Activated CD4-positive, alpha-beta T cell treated with anti-CD3 and anti-CD28 coated beads, Interleukin-2, Interleukin-4, amounts not matched to agents 100 ng/mL and 50 ng/mL, durations not matched to agents 16 hours and 8 hours (primary cell): ENCODE measurements at regions not wholly inside any gene's neighbourhood (a gene's known extent, or its start where the extent isn't known, plus 50 kb on each side); places are given as distances from the start of the nearest gene placed in this dataset.
"Not testable (repeated sequence)": the region's sequence is repeated elsewhere in the genome, so short reads cannot be mapped to it uniquely, and the experiment has no call there.

ENCODE experiments used
- DNase-seq: peaks from one replicate; pipeline ENCODE4 v3.0.0-alpha.2; 2020; ENCODE audit warnings: low spot score

- DNase-seq, result no peak
Measured at GRCh38 chr2:150107816-150108215, 379.7 kb downstream of the RND3 start.

GRCh38 chr2:150107170-150107569 is 380.3 kb downstream of the RND3 start:
- DNase-seq, result no peak

DNA sequence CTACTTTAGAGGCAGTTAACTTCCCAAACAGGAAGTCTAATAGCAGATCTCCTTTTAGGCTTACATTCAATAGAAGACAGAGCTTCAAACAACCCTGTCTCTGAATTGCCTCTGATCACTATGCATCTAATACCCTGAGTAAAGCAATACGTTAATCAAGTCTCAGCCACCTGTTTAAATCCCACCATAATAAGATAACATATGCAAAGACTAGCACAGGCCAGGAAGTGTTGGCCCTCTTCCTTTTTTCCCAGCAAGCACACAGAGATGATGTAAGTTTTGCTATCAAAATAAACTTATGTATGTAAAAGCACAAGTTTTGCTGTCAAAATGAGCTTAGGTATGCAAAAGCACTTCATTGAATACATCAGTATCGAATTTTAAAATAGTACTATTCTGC is 385.5 kb downstream of the RND3 start:
- DNase-seq, result no peak

- no peak for DNase-seq
Measured at GRCh38 chr2:150100834-150101233, 386.6 kb downstream of the RND3 start.

GRCh38 chr2:150100336-150100735 is 387.1 kb downstream of the RND3 start:
- DNase-seq, result no peak

DNA sequence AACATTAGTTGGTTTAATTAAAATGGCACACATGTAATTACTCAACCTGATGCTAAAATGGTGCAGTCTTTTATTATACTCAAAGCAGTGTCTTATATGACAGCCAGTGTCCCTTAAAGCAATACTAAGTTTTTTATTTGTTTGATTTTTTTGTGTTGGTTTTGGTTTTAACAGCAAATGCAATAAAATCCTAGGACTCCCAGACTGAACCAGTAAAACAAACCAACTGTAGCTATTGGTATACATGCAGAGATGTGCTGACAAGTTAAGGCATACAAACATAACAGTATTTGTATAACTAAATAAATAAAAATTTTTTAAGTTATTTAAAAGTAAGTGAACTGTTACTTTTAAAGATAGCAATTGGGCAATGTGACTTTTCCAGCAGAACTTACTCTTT is 387.7 kb downstream of the RND3 start:
- no peak for DNase-seq

DNA sequence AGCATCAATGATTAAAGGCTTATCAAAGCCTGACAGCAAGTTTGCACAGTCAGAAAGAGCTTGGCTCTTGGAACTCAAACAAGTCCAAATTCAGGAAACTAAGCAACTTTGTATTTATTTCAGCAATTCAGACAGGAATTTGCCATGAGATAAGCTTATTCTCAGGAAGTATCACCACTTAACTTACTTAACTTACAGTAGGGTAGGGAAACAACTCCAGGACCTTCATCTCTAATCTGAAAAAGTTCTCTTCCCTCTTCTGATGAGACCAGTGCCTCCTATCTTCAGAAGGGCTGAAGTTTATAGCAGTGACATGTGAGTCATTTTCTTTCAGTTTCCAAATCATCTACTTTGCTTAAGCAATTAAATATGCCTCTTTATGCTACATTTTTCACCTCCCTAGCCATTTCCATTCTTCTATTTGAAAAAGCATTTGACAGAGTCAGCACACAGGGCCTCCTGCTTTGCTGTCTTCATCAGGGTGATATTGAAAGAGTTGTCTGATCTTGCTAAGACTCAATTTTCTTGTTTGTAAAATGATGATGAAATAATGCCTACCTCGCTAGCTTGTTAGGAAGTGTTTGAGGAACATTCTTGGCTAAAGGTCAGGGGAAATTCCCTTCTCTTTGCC is 389.5 kb downstream of the RND3 start:
- DNase-seq, result no peak

DNA sequence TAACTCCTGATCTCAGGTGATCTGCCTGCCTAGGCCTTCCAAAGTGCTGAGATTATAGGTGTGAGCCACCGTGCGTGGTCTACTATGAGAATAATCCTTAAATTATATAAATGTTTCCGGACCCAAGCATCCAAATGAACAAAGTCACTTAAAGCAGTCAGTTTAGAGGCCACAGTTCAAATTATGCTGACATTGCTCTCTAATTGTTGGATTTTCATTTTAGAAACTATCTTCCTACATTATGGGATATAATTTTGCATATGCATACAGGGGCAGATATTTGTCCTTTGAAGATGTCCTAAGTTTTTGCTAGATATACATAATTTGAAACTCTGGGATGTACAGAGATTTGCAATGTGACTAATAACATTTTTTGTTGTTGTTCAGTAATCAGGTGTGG is 390.1 kb downstream of the RND3 start:
- no peak for DNase-seq

DNA sequence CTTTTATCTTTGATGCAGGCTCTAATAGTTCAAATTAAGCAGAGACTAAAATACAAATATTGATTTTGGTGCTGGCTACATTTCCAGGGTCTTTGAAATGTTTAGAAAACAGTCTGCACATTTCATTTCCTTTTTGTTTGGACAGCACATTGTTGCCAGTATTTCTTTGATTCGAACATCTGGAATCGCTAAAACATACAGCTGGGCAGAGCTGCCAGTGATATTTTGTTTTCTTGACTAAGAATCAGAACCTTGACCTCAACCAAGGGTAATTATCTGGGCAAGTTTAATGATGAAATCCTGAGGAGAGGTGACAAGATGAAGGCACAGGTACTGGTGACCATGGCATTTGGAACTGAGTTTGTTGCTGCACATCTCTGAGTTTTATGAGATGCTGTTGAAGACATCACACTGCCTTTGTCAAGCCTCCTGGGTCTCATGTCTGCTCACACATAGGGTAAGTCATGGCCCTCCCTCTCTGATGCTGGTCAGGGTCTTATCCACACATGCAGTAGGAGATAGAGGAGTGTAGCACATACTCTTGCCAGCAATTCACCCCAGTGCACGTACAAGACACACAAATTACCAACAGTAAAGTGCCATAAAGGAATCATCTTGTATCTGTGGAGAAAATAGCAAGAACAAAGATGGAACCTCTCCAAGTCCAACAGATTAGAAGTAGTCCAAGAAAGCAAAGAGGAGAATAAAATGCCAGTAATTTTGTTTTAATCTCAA is 391.9 kb downstream of the RND3 start:
- no peak for DNase-seq

DNA sequence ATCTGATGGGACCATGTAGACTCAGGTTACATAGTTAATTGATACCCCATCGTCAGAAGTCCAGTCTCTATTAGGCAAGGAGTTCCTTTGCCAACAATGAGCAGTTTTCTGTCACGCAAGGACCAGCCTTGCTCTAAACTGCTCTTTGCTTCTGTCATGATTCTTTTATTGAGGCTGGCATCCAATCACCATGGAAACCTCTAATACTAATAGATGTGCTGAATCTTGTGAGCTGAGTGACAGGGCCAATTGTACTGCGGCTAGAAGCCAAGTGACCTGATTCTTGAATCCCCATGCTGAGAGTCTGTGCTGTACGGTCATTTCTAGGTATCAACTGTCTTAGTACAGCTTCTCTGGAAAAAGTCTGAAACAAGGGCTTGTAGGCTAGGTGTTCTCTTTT is 395.6 kb downstream of the RND3 start:
- no peak for DNase-seq

DNA sequence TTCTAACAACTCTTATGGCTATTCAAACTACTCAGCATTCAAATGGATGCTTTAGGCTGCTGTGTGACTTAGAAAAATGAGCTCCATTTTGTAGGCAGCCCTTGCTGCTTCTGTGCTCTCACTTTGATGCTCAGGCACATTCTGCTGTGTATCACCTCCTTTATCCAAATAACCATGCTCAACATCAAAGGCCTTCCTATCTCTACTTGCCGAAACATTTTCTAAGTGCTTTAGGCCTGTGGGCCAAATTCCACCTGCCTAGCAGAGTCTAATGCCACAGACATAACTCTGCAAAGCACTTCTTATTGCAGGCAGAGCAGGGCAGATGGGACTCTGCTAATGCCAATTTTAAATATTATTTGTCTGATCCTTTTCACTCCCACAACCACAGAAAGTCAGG is 397.4 kb downstream of the RND3 start:
- DNase-seq, result no peak

GRCh38 chr2:150088538-150088937 is 398.9 kb downstream of the RND3 start:
- no peak for DNase-seq

DNA sequence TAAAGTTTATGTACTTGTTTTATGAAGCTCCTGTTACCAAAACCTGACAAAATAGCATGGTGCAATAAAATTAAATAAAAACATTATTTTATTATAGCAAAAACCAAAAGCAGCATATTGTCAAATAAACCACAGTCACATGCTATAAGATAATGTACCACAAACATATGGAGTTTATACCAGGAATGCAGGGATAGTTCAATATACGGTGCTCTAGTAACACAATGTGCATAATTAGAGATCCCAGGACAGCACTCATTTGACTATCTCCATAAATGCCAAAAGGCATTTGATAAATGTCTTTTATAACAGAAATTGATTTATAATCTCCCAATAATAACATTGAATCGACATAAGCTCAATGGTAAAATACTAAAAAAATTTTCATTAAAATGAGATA is 402.0 kb downstream of the RND3 start:
- no peak for DNase-seq

DNA sequence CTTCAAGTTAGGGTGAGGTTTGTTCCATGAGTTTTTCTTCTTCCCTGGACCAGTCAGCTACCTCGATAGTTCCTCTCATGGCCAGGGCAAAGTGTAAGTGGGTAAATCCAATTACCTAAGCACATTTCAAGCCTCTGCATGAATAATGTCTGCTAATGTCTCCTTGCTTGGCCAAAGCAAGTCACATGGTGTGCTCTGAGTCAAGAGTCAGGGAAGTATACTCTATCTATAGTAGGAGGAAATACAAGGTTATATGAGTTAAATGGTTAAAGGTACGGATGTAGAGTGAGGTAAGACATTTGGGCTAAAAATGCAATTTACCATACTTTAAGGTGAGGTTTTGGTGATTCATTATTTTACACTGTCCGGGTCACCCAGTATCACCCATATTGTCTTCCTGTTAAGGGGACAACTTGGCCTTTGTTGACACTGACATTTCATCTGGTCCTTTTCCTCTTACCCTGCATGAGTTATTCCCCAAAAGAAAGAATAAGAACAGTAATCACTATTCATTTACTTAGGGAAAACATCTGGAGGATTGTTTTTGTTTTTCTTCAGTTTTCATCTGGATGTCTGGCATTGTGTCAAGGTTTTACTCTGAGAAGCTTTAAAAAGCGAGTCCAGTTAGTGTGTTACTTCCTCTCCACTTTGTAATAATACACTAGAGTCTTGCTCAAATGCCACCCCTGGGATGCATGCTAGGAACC is 405.5 kb downstream of the RND3 start:
- DNase-seq, result no peak

DNA sequence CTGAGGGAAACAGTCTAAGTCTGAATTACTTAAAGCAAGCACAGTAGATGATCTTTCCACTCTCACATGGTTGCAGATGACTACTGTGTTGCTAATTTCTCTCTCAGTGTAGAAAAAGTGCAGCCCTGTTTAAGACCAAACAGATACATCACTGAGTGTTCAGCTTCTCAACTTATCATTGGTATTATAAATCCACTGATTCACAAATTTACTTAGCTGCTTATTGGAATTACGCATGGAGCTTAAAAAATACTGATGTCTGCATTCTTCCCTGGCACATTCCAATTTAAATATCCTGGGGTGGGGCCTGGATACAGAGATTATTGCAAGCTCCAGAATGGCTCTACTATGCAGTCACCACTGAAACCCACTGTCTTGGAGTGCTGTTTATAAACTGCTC is 411.2 kb downstream of the RND3 start:
- DNase-seq, result no peak

DNA sequence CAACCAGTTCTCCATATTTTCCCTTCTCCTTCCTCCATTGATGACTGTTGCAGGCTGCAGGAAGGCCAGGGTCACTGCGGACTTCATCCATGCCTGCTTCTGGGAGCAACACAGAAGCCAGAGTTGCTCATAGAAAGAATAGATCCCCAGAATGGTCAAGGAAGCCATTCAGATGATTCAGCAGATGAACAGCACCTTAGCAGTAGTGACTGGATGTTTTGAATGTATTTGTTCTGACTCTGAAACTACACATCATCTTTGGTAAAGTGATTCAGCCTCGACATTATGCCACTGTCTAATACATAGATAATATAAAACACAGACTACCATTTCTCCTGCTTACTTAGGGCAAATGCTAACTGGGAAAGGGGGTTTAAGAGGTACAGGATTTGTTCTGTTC is 411.6 kb downstream of the RND3 start:
- DNase-seq, result no peak

DNA sequence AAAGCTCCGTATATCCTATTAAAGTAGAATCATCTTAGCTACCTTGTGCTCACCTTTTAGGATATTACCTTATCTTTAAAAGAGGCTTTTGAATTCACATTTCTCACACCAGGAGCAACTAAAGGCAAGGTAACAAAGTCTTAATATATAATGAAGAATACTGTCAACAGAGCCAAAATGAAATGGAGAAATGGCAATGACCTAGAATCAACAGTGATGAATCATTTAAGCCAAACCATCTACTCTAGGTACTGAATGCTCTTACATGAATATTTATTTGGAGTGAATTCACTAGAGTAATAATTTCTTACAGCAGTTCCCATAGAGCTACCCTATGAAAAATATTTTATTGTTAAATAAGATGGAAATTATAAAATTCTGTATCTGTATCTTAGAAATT is 421.0 kb downstream of the RND3 start:
- DNase-seq, result no peak

GRCh38 chr2:150063931-150064548 is 423.4 kb downstream of the RND3 start:
- no peak for DNase-seq

DNA sequence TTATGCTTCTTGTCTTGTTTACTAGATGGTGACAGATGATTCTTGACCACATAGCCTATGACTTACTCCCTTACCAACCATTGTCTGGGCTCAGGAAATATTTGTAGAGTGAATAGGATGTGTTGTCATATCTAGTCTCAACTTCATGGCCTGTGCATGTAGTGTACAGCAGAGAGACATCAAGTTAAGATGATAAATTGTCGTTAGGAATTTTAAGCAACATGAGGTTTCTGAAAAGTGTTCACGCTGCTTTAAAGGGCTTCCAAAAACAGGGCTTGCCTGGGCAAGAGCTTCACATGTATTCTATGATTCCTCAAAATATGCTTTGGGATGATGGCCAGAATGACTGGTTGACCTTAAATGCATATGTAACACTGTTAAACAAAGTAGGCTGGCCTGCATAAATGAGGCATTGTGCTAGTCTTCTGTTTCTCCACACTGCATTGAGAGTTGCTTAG is 424.0 kb downstream of the RND3 start:
- DNase-seq, result no peak

DNA sequence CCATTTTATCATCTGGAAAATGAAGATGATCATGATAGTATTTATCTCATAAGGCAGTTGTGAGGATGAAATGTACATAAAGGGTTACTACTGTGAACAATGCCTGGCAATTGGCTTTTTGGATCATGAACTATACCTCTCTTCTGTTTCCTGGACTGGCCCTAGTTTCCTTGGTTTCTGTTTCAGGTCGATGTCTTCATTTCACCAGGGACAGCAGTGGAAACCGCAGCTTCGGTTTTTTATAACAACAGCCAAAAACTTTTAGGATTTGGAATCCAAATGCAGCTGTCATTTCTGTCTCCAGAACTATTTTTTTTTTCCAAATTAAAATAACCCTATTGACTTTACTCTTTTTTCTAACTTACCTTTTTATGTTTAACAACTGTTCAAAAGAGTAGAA is 425.1 kb downstream of the RND3 start:
- no peak for DNase-seq

- DNase-seq, result no peak
Measured at GRCh38 chr2:150060341-150060740, 427.1 kb downstream of the RND3 start.

GRCh38 chr2:150059676-150060075 is 427.8 kb downstream of the RND3 start:
- not testable (repeated sequence) for DNase-seq

- no peak for DNase-seq
Measured at GRCh38 chr2:150052457-150052856, 435.0 kb downstream of the RND3 start.
